Activated CD4-positive, alpha-beta T cell treated with anti-CD3 and anti-CD28 coated beads, Interleukin-2, Interleukin-4, amounts not matched to agents 100 ng/mL and 50 ng/mL, durations not matched to agents 16 hours and 8 hours (primary cell): ENCODE measurements at regions not wholly inside any gene's neighbourhood (a gene's known extent, or its start where the extent isn't known, plus 50 kb on each side); places are given as distances from the start of the nearest gene placed in this dataset.

Experiments
- DNase-seq: peaks from one replicate; pipeline ENCODE4 v3.0.0-alpha.2; 2020; ENCODE audit warnings: low spot score

DNA sequence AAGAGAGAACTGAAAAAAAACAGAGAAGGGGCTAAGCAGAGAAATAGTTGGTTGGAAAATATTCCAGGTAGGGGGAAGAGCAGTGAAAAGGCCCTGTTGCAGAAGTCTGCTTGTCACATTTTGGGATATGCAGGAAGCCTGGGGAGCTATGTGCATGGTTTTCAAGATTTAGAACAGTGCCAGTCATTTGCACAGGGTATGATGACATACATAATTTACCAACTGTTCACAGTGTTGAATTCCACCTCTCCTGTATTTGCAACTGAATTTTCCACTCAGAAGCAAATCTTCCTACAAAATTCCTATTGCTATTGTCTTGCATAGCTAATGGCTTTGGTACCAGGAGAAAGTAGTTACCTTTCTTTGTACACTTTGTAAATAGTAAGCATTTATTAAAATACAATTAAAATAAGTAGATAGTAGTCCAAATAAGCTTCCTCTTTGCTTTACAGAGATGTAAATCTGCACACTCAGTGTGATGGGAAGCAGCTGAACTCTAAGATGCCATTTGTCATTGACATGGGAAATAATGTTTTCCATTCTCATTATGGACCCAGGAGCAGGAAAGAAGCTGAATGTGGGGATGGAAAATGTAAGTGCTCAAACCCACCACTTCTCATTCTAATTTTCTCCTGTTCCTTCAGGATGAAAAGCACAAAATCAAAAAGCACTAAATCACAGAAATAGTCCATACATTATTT lies 177.4 kb downstream of the BTG1 start:
- DNase-seq = no peak

DNA sequence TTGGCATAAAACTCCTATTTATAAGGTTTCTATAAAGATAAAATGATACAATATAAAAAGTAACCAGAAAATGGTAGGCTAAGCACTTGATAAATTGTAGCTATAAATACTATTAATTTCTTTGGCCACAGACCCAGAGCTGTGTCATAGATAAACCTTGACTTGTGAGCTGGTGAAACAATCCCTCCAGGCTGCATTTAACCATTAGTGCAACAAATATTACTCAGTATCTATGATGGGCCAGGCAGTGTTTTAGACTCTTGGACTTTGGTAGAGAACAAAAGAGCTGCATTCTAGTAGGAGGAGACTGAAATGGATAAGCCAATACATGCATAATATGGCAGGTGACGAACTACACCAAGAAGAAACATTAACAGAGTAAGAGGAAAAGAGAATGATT lies 178.1 kb downstream of the BTG1 start:
- no peak for DNase-seq

DNA sequence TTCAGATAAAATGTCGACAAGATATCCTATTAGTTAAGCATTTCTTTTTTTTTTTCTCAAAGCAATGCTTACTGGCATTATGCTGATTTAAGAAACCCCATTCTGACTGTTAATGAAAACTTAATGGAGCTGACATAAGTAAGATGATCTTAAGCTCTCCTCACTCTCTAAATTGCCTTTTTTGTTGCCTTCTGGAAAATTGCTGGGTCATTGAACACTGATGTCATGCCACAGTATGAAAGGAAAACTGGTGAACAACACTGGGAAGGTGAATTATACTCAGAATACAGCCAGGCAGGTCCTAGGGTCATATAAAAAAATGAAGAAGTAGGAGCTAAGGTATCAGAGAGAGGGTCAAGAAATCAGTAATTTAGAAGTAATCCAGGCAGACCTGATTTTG lies 179.9 kb downstream of the BTG1 start:
- no peak for DNase-seq

DNA sequence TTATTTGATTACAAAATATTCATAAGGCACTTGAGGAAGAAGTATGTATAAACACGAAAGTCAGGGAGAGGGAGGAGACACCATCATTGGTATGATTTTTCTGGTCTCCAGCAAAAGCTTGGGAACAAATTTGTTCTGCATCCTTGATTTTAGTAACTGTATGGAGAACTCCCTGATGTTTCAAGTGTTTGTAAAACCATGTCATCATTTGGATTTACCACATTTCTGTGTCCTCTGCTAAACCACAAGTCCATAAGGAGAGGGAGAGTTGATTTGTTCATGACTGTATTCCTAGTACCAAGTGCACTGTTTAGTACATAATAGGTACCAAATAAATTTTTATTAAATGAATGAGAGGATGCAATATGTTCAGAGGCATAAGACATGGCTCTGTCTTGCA lies 181.1 kb downstream of the BTG1 start:
- no peak for DNase-seq

DNA sequence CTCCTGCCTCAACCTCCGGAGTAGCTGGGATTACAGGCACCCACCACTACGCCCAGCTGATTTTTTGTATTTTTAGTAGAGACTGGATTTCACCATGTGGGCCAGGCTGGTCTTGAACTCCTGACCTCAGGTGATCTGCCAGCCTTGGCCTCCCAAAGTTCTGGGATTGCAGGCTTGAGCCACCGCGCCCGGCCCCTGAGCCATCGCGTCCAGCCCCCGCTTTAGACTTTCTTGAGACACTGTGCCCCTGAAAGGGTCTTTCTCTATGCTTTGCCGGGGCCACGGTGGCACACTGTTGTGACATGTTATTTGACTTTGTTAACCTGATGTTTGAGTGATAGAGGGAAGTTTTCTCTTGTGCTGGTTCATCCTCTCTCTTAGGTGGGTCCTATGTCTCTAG lies 186.4 kb downstream of the BTG1 start:
- no peak for DNase-seq

DNA sequence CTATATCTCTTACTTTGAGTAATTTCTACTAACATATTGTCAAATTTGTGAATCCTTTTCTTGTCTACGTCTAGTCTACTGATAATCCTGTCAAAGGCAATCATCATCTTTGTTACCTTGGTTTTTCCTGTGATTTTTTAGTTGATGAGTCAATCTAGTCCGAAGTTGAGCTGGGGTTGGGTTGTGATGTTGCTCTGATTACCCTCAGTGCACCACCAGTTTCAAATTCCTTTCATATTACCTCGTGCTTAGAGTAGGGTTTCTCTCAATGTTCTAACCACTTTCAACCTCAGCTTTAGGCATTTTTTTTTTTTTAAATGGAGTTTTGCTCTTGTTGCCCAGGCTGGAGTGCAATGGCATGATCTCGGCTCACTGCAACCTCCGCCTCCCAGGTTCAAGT lies 186.8 kb downstream of the BTG1 start:
- no peak for DNase-seq

DNA sequence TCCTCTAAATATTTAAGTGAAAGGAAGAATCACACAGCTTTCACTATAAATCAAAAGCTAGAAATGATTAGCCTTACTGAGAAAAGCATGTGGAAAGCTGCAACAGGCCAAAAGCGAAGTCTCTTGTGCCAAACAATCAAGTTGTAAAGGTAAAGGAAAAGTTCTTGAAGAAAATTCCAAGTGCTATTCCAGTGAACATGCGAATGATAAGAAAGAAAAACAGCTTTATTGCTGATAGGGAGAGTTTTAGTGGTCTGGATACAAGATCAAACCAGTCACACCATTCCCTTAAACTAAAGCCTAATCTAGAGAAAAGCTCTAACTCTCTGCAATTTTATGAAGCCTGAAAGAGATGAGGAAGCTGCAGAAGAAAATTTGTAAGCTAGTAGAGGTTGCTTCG lies 190.9 kb downstream of the BTG1 start:
- DNase-seq = no peak

DNA sequence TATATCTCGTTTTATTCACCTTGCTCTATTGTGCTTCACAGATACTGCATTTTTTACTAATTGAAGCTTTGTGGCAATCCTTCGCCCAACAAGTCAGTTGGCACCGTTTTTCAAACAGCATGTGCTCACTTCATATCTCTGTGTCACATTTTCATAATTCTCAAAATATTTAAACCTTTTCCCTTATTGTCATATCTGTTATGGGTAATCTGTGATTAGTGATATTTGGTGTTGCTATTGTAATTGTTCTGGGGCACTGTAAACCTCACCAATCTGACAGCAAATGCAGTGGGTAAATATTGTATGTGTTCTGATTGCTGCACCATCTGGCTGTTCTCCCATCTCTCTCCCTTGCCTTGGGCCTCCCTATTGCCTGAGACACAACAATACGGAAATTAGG lies 191.3 kb downstream of the BTG1 start:
- no peak for DNase-seq

DNA sequence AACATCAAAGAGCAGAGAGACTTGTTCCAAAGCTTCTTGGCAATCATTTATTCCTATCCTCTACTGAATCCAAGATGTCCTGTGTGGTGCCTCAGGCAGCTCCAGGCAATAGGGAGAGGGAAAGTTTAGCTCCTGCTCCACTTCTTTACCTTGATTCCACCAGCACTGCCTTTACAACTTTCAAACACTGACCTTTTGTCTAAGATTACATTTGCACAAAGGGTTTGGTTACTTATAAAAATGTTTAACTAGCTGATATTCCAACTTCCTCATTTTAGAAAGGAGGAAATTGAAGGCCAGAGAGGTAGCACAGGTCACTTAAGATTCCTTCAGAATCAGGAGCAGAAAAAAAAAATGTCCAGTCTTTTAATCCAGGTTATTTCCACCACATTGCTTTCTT lies 192.7 kb downstream of the BTG1 start:
- DNase-seq = no peak

DNA sequence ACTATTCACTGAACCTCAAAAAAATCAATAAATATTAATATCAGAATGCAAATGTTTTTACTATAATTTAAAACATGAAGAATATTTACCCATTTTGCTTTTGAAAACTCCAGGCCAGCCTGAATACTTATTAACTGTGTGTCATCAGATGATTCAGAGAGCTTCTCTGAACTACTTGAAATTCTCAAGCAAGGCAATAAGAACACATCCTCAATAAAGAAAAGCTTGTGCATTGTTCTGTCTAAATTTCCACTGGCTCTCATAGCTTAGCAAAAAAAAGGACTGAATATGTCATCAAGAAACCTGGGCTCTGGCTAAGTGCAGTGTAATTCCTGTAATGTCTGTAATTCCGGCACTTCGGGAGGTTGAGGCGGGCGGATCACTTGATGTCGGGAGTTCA lies 194.1 kb downstream of the BTG1 start:
- no peak for DNase-seq

DNA sequence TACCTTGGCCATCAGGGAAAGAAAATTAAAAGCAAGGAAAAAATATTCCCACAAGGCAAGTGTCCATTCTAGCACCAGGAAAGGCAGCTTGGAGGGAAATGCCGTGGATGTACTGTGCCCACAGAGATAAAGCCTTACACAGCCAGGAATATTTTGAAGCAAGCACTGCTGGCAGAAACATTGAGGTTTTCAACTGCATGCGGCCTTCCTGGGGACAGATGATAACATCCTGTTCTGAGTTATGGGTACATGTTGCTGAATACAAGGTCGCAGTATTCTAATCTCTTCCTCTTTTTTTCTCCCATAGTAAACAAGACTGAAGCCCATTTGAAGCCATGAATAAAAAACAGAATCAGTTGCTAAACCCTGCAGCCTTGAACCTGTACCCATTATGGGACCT lies 197.1 kb downstream of the BTG1 start:
- DNase-seq = no peak

DNA sequence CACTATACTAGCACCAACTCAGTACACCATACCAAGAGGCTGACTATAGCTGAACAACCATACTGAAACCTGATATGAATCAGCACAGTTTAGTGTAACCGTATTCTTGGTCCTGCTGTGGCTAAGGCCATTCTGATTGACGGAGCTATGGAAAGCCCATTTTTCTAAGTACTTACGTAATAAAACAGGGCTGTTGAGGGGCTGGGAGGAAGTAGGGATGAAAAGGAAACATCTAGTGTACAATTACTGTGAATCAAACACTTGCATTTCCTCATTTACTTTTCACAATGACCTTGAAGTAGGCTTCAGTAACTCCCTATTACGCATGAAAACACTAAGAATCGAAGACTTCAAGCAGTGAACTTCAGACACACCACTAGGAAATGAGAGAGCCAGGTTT lies 198.2 kb downstream of the BTG1 start:
- peak; percentile 19 for DNase-seq

DNA sequence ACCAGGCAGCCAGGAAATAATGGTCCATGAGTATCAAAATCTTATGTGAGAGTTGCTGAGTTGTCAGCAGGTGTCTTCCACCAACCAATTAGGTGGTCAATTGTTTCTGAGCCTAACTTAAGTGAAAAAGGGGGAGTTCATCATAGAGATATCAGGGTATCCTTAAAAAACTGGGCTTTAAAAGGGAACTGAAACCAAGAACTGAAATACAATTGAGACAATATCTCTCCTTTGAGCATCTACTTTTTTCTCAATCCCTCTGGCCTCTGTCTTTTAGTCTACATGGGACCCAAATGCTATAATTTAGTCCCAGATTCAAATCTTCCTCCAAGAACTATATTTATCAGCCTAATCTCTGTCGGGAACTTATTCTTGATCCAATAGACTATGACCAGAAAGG lies 201.0 kb downstream of the BTG1 start:
- no peak for DNase-seq

DNA sequence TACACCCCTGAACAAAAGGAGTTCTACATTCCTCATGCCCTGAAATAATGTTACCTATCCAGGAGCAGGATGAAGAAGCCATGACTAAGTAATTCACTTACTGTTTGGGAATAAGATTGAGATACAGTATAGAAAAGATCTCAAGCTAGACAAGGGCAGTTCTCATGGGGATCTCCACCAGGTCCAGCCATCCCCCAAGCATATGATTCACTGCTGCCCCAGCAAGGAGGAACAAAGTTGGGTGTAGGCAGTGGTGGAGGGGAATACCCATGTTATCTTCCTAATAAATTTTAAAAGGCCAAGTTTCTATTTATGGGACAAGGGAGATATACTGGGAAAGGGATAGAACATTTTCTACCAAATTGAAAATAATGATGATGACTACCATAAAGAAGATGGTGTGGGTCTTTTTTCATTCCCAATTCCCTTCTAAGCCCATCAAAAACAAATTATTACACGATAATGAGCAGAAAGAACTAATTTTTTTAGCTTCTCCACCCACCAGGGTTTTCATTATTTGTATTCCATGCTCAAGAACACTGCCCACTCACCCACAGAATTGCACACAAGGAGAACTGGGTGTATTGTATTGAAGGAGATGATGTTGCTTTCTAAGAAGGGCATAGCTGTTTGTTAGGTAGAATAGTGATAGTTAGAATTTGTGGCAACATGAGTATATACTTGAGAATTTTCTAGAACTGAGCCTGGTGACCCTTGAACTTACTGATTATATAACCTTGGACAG lies 204.6 kb downstream of the BTG1 start:
- DNase-seq = no peak

DNA sequence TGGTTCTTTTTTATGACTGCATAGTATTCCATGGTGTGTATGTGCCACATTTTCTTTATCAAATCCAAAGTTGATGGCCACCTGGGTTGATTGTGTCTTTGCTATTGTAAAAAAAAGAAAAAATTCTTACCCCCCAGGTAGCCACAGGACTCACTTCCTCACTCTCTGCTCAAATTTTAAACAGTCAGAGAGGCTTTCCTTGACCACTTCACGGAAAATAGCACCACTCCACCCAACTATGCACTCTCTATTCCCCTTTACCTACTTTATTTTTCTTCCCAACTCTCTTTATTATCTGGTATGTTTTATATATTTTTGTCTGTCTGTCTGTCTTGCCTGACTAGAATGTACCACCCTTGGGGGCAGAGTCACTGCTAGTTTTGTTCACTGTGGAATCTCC lies 205.3 kb downstream of the BTG1 start:
- no peak for DNase-seq

DNA sequence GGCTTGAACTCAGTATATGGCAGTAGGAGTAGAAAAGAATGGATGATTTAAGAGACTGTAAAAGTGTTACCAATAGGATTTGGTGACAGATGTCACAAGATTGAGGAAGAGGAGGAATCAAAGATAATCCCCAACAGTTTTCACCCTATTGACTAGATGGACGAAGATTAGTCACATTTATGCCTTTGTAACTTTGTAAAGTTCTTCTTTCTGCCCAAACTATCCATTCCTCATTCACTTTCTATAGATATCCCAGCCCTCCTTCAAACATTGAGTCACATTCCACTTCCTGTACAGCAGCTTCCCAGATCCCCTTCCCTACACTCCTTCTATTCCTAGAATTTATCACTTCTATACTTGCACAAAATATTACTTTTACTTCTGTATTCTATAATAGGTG lies 207.9 kb downstream of the BTG1 start:
- no peak for DNase-seq

DNA sequence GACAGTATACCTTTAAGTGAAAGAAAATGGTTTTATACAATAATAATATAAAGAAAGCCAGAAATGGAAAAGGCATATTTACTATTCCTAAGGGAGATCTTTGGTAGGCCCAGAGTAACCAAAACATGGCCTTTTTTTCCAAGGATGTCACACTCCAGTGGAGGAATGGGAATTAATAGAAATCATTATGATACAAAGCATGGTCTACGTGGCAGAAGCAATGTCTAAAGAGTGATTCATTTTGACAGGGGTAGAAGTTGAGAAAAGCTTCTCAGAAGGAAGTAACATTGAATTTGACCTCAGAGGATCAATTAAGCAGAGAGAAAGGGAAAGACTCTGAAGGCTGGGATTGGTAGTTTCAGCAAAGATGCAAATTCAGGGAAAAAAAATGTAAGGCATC lies 208.6 kb downstream of the BTG1 start:
- no peak for DNase-seq

DNA sequence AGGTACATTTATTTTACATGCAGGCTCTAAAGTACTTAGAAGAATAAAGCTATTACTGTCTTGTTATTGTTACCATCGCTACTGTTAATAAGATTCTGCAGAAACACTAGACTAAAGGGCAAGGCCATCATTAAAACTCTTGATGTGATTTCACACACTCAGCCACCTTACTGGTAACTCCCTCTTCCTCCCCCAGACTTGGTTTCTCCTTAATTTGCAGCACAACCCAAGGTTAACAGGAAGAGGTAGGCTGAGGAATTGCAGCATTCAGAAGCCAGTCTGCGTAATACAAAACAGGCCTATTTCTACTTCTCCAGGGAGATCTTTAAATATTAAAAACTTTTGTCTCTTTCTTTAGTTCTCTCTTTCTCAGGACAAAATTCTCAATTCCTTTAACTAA lies 210.3 kb downstream of the BTG1 start:
- DNase-seq = no peak

DNA sequence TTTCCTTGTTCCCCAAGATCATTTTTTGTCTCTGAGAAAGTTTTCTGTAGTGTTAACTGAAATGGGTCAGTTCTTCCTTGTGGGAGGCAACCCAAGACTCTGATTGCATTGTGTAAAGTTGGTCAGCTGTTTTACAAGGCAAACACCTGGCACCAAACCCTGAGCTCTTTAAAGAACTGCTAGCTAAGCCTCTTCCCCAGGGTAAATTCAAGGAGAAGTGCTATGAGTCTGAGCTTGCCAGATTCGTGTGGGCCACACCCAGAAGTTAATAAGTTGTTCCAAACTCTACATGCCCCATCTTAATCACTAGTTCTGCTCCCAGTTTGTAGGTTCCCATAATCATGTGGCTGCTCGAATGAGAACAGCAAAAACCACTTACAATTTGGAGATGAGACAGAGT lies 214.5 kb downstream of the BTG1 start:
- no peak for DNase-seq

DNA sequence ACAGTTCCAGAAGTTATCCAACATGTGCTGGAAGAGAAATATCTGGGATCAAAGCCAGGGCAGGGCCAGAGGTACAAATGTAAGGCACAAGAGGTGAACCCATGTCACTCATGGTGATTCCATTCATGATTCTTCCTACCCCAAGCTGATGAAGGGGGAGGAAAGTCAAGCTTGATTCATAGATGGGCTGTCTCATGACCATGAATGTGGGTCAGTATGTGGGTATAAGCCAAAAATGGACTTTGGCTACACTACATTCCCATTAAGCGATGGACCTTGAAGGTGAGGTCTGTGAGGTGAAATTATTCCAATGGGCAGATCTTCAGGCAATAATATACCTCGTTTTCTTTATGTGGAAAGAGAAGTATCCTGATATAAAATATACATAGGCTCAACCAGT lies 217.1 kb downstream of the BTG1 start:
- no peak for DNase-seq

DNA sequence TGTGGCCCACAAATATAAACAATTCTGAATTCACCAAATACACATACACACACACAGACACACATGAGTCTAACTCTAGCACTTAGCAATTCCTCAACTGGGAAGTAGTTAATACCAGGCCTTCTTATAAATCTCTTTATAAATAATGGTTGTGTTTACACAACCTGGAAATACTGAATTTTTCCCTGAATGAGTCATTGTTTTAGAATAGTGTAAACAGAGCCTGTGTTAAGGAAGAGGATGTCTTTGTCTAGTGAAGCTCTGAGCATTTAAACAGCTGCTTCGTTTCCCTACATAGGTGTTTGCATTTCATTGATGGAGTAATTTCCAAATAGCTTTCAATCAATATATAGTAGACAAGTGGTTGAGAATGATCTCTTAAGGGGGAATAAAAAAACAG lies 218.8 kb downstream of the BTG1 start:
- DNase-seq = no peak

DNA sequence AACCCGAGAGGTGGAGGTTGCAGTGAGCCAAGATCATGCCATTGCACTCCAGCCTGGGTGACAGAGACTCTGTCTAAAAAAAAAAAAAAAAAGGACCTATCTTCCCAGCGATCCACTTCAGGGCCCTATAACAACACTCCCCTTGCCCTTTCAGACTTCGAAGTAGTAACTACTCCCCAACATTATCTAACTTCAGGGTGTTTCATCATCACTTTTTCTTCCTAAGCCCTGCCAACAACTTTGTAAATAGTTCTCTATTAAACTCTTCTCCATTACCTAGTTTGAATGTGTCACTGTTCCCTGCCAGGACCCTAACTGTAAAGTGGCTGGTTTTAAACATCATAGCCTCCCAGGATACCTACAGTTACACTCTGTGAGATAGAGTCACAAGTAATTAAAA lies 220.8 kb downstream of the BTG1 start:
- no peak for DNase-seq

DNA sequence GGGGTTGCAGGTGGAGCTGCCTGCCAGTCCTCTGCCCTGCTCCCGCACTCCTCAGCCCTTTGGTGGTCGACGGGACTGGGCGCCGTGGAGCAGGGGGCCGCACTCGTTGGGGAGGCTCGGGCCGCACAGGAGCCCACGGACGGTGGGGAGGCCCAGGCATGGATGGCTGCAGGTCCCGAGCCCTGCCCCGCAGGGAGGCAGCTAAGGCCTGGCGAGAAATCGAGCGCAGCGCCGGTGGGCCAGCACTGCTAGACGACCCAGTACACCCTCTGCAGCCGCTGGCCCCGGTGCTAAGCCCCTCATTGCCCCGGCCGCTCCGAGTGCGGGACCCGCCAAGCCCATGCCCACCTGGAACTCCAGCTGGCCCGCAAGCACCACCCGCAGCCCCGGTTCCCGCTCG lies 221.8 kb downstream of the BTG1 start:
- no peak for DNase-seq

DNA sequence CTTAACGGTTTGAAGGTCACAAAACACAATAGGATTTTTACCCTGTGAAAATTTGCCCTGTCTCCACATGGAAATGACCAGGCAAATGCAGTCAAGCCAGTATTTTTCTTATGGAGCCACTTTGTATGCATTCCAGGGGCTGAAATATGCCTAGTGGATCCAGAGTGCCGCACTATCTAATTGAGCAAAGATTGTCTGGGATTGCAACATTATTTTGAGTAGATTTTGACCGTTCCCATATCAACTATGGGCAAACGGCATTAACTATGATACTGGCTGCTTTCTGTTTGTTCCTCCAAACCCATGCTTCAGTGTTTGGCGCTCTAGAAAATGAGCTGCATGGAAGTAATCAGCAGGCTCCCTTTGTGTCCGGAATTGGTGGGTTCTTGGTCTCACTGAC lies 223.0 kb downstream of the BTG1 start:
- no peak for DNase-seq
